Uterus (tissue), 3 donors: ENCODE measurements at regions not wholly inside any gene's neighbourhood (a gene's known extent, or its start where the extent isn't known, plus 50 kb on each side); places are given as distances from the start of the nearest gene placed in this dataset.
A peak's percentile ranks its signal among the peaks of the same experiment; 100 is the strongest.

Experiments
- DNase-seq, 2 donors: peaks; one replicate each; pipeline ENCODE4 v3.0.0-alpha.2; 2019 to 2020
- H3K27ac ChIP-seq, 2 donors: fragments of 200-600 bp; sonication (generic); 1 replicate in 1 of 2; 2 replicates in 1 of 2; pipeline ENCODE4 v1.5.1; 2016 to 2018
- H3K27me3 ChIP-seq, 2 donors: fragments of 200-600 bp; sonication (generic); one replicate each; pipeline ENCODE4 v1.5.1; 2018 to 2019; ENCODE audit warnings: control low read depth in 1 of 2
- H3K36me3 ChIP-seq, 2 donors: fragments of 200-600 bp; sonication (generic); one replicate each; pipeline ENCODE4 v1.5.1; 2019; ENCODE audit warnings: control low read depth in 1 of 2
- H3K4me1 ChIP-seq, 2 donors: fragments of 200-600 bp; sonication (generic); one replicate each; pipeline ENCODE4 v1.5.1; 2018 to 2019; ENCODE audit warnings: control low read depth in 1 of 2
- H3K4me3 ChIP-seq, 2 donors: fragments of 200-600 bp; sonication (generic); 1 replicate in 1 of 2; 2 replicates in 1 of 2; pipeline ENCODE4 v1.5.1; 2018 to 2019; ENCODE audit warnings: mild to moderate bottlenecking in 1 of 2
- H3K9me3 ChIP-seq, 2 donors: fragments of 200-600 bp; sonication (generic); one replicate each; pipeline ENCODE4 v1.5.1; 2019; ENCODE audit warnings: control low read depth in 1 of 2
- POLR2A ChIP-seq, 2 donors: fragments of 450-650 bp; IDR thresholded peaks; one replicate each; pipeline ENCODE4 v1.6.1; 2016; ENCODE audit warnings: antibody characterized with exemption in 2 of 2, mild to moderate bottlenecking in 1 of 2, moderate library complexity in 1 of 2
- intact Hi-C: fragments of 100-400 bp; cut with DNase I; formaldehyde crosslinking; loops from one replicate; pipeline ENCODE4 v1.15.1; 2023; ENCODE audit warnings: low total_unique reads
- TF ChIP-seq, protein P1 (sequence below), 4 experiments: fragments of 200-600 bp in 2 of 4; fragments of 450-650 bp in 2 of 4; sonication (generic) in 2 of 4; IDR thresholded peaks; one replicate each; pipeline ENCODE4 v1.5.1; 2016 to 2019; ENCODE audit warnings: antibody characterized with exemption in 4 of 4, mild to moderate bottlenecking in 2 of 4, moderate library complexity in 1 of 4
- donor health status: DM: yes; HTN: yes; CAD: no.

DNA sequence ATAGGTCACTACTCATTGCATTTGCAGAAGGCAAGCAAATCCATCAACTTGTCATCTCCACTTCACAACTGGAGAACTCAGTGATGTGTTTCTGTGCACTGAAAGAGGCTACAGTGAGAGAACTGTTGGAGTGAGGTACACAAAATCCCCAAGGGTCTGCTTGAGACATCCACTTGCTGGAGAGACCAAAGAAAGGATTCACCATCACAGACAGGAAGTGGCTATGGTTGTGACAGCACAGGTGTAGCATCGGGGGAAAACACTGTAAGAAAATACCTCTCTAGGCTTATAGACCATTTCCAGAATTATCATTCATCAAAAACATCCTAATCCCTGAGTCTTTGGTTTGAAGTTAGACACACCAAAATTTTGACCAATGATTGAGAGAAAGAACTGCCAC, 201.3 kb upstream of the OR4E1 start:
- Histone ChIP-seq H3K9me3 (no peaks in the 10 kb centered on the region), H3K27me3 (no peaks in the 10 kb centered on the region), H3K4me3 (no peak overlapping the region), H3K36me3 (no peaks in the 10 kb centered on the region), H3K4me1 (no peaks in the 10 kb centered on the region), H3K27ac (no peak overlapping the region)
- TF ChIP-seq POLR2A (IDR thresholded peaks at IDR 0.05): no peak
- TF ChIP-seq, protein P1, sequence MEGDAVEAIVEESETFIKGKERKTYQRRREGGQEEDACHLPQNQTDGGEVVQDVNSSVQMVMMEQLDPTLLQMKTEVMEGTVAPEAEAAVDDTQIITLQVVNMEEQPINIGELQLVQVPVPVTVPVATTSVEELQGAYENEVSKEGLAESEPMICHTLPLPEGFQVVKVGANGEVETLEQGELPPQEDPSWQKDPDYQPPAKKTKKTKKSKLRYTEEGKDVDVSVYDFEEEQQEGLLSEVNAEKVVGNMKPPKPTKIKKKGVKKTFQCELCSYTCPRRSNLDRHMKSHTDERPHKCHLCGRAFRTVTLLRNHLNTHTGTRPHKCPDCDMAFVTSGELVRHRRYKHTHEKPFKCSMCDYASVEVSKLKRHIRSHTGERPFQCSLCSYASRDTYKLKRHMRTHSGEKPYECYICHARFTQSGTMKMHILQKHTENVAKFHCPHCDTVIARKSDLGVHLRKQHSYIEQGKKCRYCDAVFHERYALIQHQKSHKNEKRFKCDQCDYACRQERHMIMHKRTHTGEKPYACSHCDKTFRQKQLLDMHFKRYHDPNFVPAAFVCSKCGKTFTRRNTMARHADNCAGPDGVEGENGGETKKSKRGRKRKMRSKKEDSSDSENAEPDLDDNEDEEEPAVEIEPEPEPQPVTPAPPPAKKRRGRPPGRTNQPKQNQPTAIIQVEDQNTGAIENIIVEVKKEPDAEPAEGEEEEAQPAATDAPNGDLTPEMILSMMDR (IDR thresholded peaks at IDR 0.05): no peak
- intact Hi-C loops: no loop called here
- no peak for DNase-seq

DNA sequence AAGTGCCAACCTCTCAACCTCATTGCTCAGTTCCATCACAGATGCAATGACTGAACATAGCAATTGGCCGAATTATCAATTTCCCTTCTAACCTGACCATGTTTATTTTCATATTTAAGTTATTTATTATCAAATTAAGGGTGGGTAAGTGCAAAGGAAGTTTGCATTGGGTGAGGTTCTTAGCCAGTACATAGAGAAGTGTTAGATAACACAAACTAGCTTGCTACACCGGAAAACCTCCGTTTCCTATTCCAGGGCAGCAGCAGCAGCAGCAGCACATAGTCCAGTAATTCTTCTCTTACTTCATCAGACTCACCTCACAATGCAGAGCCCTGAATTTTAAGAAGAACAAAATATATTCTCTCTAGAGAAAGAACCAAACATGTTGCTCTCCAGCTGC, 200.5 kb upstream of the OR4E1 start:
- no peaks in the 10 kb centered on the region for H3K4me1 ChIP-seq
- H3K9me3 ChIP-seq: no peaks in the 10 kb centered on the region
- TF ChIP-seq, protein P1 (IDR thresholded peaks at IDR 0.05): no peak
- no peak for TF ChIP-seq POLR2A (IDR thresholded peaks at IDR 0.05)
- no peak overlapping the region for H3K4me3 ChIP-seq
- no peaks in the 10 kb centered on the region for H3K36me3 ChIP-seq
- no peak for DNase-seq
- H3K27ac ChIP-seq: no peak overlapping the region
- intact Hi-C loops: no loop called here
- no peaks in the 10 kb centered on the region for H3K27me3 ChIP-seq

DNA sequence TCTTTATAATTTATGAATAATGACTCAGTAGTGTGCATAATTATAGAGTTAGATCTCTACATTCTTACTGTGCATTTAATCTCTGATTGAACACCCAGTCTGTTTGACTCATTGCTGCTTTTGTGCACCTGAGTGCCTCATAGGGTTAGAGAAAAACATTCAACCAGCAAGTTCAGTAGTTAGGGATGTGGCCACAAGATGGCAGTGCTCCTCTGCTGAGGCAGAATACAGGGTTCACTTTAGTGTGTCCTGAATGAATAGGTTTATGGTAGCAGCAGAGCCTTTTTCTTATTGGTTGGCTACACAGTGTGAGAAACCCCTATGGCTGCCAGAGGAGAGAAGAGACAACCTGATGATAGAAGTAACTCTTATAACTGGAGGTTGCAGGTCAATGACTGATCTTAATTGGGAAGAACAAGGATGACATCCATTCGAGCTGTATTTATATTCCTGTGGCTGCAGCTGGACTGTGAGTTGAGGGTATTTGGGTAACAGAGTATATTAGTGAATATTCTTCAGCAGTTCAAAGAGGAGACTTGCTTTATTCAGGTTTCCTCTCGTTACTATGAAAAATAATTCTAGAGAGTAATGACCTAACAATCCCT, 194.9 kb upstream of the OR4E1 start:
- no peaks in the 10 kb centered on the region for H3K27me3 ChIP-seq
- TF ChIP-seq POLR2A (IDR thresholded peaks at IDR 0.05): no peak
- TF ChIP-seq, protein P1 (IDR thresholded peaks at IDR 0.05): peak in 3 of 4 experiments; percentile 8 to 22 (median 15)
- intact Hi-C loops: no loop called here
- H3K4me3 ChIP-seq: no peak overlapping the region
- H3K4me1 ChIP-seq: no peaks in the 10 kb centered on the region
- H3K27ac ChIP-seq: no peak overlapping the region
- no peaks in the 10 kb centered on the region for H3K9me3 ChIP-seq
- DNase-seq: no peak
- H3K36me3 ChIP-seq: no peaks in the 10 kb centered on the region

DNA sequence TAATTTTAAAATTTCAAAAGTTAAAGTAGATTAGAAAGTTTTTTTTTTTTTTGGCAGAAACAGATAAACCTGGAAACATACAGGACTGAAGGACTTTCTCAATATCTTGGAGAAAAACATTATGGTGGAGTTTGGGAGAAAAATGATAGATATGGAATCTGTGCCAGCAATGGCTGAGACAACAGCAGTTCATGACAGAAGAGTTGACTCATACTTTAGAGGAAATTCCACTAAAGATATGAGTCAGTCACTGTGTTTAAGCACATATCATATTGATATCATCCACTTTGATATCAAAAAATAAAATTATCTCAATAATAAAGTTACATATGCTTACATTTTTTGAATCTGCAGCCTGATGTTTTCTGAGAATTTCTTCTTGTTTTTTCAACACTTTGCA, 193.9 kb upstream of the OR4E1 start:
- no peaks in the 10 kb centered on the region for H3K9me3 ChIP-seq
- no peak for DNase-seq
- no peaks in the 10 kb centered on the region for H3K27me3 ChIP-seq
- intact Hi-C loops: no loop called here
- no peaks in the 10 kb centered on the region for H3K4me1 ChIP-seq
- TF ChIP-seq, protein P1 (IDR thresholded peaks at IDR 0.05): no peak
- no peak for TF ChIP-seq POLR2A (IDR thresholded peaks at IDR 0.05)
- H3K36me3 ChIP-seq: no peaks in the 10 kb centered on the region
- H3K27ac ChIP-seq: no peak overlapping the region
- H3K4me3 ChIP-seq: no peak overlapping the region

DNA sequence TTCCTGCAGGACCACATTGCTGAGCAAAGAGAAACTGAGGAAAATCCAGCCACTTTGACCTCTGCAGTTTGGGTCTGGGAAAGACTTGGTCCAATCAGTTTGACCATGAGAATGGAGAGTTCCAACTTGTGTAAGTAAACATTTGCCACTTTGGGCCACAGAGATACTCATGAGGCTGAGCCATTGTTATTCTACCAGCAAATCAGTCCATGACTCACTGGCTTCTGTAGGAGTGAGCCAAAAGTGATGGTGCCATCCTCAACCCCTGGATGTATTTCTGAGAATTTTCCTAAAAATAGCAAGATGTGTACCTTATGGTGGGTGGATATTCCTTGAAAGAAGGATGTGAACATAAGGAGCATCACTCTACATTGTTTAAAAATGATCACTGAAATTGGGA, 192.9 kb upstream of the OR4E1 start:
- no peaks in the 10 kb centered on the region for H3K36me3 ChIP-seq
- intact Hi-C loops: no loop called here
- H3K27me3 ChIP-seq: no peaks in the 10 kb centered on the region
- H3K4me1 ChIP-seq: no peaks in the 10 kb centered on the region
- H3K4me3 ChIP-seq: no peak overlapping the region
- no peak for DNase-seq
- H3K9me3 ChIP-seq: no peaks in the 10 kb centered on the region
- H3K27ac ChIP-seq: no peak overlapping the region
- TF ChIP-seq, protein P1 (IDR thresholded peaks at IDR 0.05): no peak
- no peak for TF ChIP-seq POLR2A (IDR thresholded peaks at IDR 0.05)
